Memory B cell (primary cell): ENCODE measurements at regions not wholly inside any gene's neighbourhood (a gene's known extent, or its start where the extent isn't known, plus 50 kb on each side); places are given as distances from the start of the nearest gene placed in this dataset.
"Not testable (repeated sequence)": the region's sequence is repeated elsewhere in the genome, so short reads cannot be mapped to it uniquely, and the experiment has no call there.

Experiments
- ATAC-seq: fragments of 150-1000 bp; cut with Tn5 transposase; 2 replicates; pipeline ENCODE4 v1.10.0; 2021; ENCODE audit warnings: low read depth, mild to moderate bottlenecking, moderate library complexity
- DNase-seq, 2 donors: peaks; one replicate each; pipeline ENCODE4 v3.0.0; 2022; ENCODE audit warnings: low spot score in 2 of 2
- H3K27ac Mint-ChIP-seq: one replicate; pipeline ENCODE4 v1.8.0; 2022; ENCODE audit warnings: mild to moderate bottlenecking, moderate library complexity, mixed read lengths
- H3K27me3 Mint-ChIP-seq: one replicate; pipeline ENCODE4 v1.8.0; 2022; ENCODE audit warnings: mixed read lengths
- H3K36me3 Mint-ChIP-seq: one replicate; pipeline ENCODE4 v1.8.0; 2022; ENCODE audit warnings: mild to moderate bottlenecking, mixed read lengths
- H3K4me1 Mint-ChIP-seq: one replicate; pipeline ENCODE4 v1.8.0; 2022; ENCODE audit warnings: mixed read lengths
- H3K4me3 Mint-ChIP-seq: one replicate; pipeline ENCODE4 v1.8.0; 2022; ENCODE audit warnings: mild to moderate bottlenecking, moderate library complexity, mixed read lengths
- H3K9me3 Mint-ChIP-seq: one replicate; pipeline ENCODE4 v1.8.0; 2022; ENCODE audit warnings: mixed read lengths

DNA sequence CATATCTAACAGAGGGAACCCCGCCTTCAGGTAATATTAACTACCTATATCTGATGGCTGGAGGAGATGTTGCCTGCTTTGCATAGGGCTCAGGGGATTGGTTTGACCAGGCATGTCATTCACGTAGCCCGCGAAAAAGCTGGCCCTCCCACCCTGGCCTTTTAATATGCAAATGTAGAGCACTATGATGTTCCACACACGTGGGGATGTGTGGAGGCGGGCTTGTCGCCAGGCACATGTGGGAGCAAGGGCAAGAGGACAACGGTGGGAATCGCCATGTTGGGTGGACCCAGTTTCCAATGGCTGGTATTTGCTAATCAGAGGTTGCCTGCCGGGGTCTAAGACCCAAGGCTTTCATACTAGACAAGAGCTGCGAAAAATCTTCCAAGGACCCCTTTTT is 469.8 kb downstream of the ZPLD1 start:
- no peak overlapping the region for H3K27ac Mint-ChIP-seq
- no peaks in the 10 kb centered on the region for H3K4me1 Mint-ChIP-seq
- no peak for DNase-seq
- no peak overlapping the region for H3K4me3 Mint-ChIP-seq
- peaks cover 1% of the 10 kb centered on the region for H3K9me3 Mint-ChIP-seq
- no peaks in the 10 kb centered on the region for H3K27me3 Mint-ChIP-seq
- H3K36me3 Mint-ChIP-seq: no peaks in the 10 kb centered on the region
- no peak for ATAC-seq

DNA sequence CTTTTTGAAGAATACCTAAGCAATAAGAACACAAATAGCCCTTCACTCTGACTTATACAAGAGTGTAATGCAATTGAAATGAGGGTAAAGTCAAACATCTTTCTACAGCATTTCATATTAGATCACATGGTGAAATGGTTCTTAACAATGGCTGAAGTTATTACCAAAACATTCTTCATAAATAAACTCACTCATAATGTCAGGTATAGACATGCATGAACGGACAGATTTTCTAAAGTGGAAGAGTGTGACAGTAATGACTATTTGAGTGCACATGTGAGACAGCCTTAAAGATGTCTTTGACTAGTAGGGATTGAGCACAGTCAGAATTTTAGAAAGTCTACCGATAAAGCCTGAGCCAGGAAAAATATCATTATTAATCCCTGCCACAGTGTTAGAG is 471.0 kb downstream of the ZPLD1 start:
- H3K27ac Mint-ChIP-seq: no peak overlapping the region
- no peak for ATAC-seq
- no peaks in the 10 kb centered on the region for H3K27me3 Mint-ChIP-seq
- peaks cover 1% of the 10 kb centered on the region for H3K9me3 Mint-ChIP-seq
- H3K36me3 Mint-ChIP-seq: no peaks in the 10 kb centered on the region
- H3K4me3 Mint-ChIP-seq: no peak overlapping the region
- H3K4me1 Mint-ChIP-seq: no peaks in the 10 kb centered on the region
- DNase-seq: no peak

DNA sequence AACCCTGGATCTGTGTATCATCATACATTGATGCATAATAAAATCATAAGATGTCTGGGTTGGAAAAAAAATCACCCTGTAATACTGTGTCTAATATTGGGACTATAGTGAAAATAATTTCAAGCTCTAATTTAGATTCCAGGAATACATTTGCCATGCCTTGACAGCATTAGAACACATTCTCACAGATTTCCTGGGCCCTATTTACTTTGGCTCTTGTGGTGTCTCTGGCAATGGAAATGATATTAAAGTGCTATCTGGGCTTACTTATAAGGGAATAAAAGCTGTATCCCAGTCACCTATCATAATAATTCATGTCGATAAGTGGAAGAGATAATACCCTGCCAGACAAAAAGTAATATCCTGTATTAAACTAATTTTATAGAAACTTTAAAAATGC is 472.0 kb downstream of the ZPLD1 start:
- DNase-seq: no peak
- H3K4me3 Mint-ChIP-seq: no peak overlapping the region
- ATAC-seq: no peak
- no peaks in the 10 kb centered on the region for H3K36me3 Mint-ChIP-seq
- no peaks in the 10 kb centered on the region for H3K27me3 Mint-ChIP-seq
- H3K27ac Mint-ChIP-seq: no peak overlapping the region
- H3K9me3 Mint-ChIP-seq: peaks cover 1% of the 10 kb centered on the region
- no peaks in the 10 kb centered on the region for H3K4me1 Mint-ChIP-seq

DNA sequence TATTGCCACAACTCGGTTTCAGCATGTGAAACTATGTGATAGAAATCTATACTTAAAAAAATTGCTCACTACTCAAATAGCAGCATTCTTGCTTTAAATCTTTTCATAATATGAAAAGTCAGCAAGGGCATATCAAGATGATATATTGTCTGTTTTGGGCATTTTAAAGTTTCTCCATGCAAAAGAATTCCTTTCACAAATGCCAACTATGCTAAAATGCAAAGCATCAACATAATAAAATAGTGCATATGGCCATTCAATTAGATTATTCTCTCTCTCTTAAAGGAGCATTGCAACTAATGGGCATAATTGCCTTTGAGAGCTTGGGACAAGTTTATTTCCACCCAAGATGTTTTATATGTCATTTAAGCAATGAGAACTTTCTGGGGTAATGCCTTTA is 475.1 kb downstream of the ZPLD1 start:
- no peaks in the 10 kb centered on the region for H3K4me1 Mint-ChIP-seq
- DNase-seq (no peak), ATAC-seq (no peak)
- H3K27me3 Mint-ChIP-seq: no peaks in the 10 kb centered on the region
- H3K4me3 Mint-ChIP-seq: no peak overlapping the region
- H3K36me3 Mint-ChIP-seq: no peaks in the 10 kb centered on the region
- no peak overlapping the region for H3K27ac Mint-ChIP-seq
- no peaks in the 10 kb centered on the region for H3K9me3 Mint-ChIP-seq

DNA sequence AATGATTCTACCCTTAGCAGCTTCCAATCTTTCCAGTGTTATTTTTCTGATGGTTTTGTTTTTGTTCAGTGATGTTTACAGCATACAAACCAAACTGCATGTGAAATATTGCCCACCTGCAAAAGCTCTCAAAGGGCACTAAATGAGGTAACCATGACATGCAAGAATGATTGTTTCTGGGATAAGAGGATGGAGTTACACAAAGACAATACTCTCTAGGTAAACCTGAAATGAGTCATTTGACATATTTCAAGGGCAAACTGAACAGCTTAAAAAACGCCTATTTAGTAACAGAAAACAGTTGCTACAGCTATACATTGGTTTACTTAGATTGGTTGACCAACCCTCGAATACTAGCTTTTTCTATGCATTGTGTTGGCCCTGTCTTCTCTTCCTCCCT is 481.7 kb downstream of the ZPLD1 start:
- H3K27me3 Mint-ChIP-seq: no peaks in the 10 kb centered on the region
- no peaks in the 10 kb centered on the region for H3K36me3 Mint-ChIP-seq
- H3K4me1 Mint-ChIP-seq: no peaks in the 10 kb centered on the region
- DNase-seq: no peak
- H3K4me3 Mint-ChIP-seq: no peak overlapping the region
- H3K27ac Mint-ChIP-seq: no peak overlapping the region
- no peaks in the 10 kb centered on the region for H3K9me3 Mint-ChIP-seq
- ATAC-seq: no peak

DNA sequence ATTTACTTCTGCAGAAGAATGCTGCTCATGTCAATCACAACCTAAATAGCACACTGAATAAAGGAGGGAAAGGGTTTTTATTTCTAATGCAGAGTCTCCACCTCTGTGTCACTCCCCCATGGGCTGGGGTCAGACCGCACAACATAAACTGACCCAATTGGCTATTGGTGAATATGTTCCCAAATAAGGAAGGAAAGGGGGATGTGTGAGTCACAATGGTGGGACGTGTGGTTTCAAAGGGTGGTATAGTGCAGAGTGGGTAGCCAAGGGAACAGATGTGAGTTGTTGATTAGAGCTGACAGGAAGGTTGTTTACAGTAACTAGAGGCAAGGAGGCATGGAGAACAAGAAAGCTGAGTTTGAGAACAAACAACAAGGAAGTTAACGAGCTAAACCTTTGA is 491.8 kb downstream of the ZPLD1 start:
- DNase-seq: no peak

DNA sequence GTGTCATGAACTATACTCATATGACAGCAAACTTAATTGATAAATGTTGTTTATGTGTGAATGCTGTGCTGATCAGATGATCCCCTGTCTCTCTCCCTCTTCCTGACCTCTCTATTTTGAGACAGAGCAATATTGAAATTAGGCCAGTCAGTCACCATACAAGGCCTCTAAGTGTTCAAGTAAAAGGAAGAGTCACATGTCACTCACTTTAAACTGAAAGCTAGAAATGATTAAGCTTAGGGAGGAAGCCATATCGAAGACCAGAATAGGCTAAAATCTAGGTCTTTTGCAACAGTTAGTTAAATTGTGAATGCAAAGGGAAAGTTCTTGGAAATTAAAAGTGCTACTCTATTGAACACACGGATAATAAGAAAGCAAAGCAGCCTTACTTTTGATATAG is 498.6 kb downstream of the ZPLD1 start:
- Mint-ChIP-seq H3K4me1 (no peaks in the 10 kb centered on the region), H3K9me3 (no peaks in the 10 kb centered on the region), H3K27me3 (no peaks in the 10 kb centered on the region), H3K4me3 (no peak overlapping the region), H3K27ac (no peak overlapping the region), H3K36me3 (no peaks in the 10 kb centered on the region)
- no peak for DNase-seq
- no peak for ATAC-seq

More for the DNA sequence above, 491.8 kb downstream of the ZPLD1 start:
- ATAC-seq: no peak
- H3K27ac Mint-ChIP-seq: no peak overlapping the region
- H3K4me1 Mint-ChIP-seq: no peaks in the 10 kb centered on the region
- peaks cover 12% of the 10 kb centered on the region for H3K9me3 Mint-ChIP-seq
- no peak overlapping the region for H3K4me3 Mint-ChIP-seq
- H3K36me3 Mint-ChIP-seq: no peaks in the 10 kb centered on the region
- no peaks in the 10 kb centered on the region for H3K27me3 Mint-ChIP-seq

DNA sequence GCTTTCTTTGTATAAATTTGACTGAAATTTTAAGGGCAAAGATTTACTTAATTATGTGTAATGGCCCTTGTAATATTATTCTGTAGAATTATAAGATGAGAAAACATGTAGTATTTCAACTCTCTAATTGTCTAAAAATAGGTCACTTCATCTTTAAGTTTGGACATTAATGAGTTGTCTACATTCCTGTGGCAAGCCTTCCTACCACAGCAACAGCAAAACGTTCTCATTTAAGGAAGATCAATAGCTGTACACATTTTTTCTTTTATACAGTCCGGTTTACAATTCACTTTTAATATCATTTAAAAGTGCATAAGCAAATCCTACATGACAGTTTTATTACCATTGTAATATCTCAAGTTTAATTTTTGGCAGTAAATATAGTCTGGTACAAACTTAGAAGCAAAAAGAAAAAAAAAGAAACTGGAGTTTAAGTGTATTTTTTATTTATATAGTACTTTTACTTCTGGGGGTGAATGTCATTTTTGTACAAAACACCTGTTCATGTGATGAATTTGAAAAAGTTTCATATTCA is 501.8 kb downstream of the ZPLD1 start:
- Mint-ChIP-seq H3K4me1 (no peaks in the 10 kb centered on the region), H3K27me3 (no peaks in the 10 kb centered on the region), H3K9me3 (no peaks in the 10 kb centered on the region), H3K27ac (no peak overlapping the region), H3K4me3 (no peak overlapping the region), H3K36me3 (no peaks in the 10 kb centered on the region)
- DNase-seq (no peak), ATAC-seq (no peak)

DNA sequence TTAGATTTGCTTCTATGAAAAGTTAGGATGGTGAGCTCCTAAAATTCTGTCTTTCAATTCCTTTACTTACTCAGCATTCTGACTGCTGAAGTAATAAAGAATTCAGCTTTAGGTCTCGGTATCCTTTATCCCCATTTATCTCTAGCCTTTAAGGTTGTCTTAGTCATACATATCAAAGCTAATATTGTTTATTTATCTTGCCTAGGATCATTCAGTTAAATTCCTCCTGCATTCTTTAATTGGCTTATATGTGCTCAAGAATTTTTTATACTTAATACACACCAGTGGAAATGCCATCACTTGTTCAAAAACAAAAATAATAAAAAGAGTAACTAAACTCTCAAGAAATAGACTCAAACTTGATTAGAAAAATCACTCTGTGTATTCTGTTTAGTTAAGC is 507.0 kb downstream of the ZPLD1 start:
- H3K27ac Mint-ChIP-seq: no peak overlapping the region
- DNase-seq (no peak), ATAC-seq (no peak)
- H3K9me3 Mint-ChIP-seq: no peaks in the 10 kb centered on the region
- H3K36me3 Mint-ChIP-seq: no peaks in the 10 kb centered on the region
- H3K4me3 Mint-ChIP-seq: no peak overlapping the region
- H3K27me3 Mint-ChIP-seq: no peaks in the 10 kb centered on the region
- H3K4me1 Mint-ChIP-seq: no peaks in the 10 kb centered on the region

DNA sequence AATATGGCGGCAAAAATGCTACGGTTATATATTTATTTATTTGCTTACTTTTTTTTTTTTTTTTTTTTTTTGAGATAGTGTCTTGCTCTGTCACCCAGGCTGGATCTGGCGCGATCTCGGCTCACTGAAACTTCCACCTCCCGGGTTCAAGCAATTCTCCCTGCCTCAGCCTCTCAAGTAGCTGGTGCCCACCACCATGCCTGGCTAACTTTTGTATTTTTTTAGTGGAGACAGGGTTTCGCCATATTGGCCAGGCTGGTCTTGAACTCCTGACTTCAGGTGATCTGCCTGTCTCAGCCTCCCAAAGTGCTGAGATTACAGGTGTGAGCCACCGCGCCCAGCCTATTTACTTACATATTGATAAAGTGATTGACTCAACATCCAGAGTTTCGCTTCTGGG is 511.6 kb downstream of the ZPLD1 start:
- H3K4me3 Mint-ChIP-seq, H3K36me3 Mint-ChIP-seq, DNase-seq, H3K27ac Mint-ChIP-seq, H3K9me3 Mint-ChIP-seq, ATAC-seq, H3K4me1 Mint-ChIP-seq, H3K27me3 Mint-ChIP-seq: not testable (repeated sequence)

DNA sequence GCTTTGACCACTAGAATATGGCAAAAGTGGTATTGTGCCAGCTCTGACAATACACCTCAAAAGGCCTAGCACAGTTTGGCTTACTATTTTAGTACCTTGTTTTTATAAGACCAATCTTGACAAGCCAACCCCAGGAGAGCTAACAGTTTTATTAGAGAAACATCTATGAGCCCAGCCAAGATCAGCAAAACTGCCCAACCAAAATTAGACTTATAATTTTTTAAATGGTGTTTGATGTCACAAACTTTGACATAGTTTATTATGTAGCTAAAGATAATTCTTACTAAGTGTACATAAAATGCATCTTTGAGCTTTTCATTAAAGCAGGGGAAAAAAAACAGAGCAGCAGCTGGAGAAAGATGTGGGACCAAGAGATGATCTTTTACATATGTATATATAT is 537.5 kb downstream of the ZPLD1 start:
- Mint-ChIP-seq H3K4me3 (no peak overlapping the region), H3K27me3 (no peaks in the 10 kb centered on the region), H3K9me3 (peaks cover 7% of the 10 kb centered on the region)

DNA sequence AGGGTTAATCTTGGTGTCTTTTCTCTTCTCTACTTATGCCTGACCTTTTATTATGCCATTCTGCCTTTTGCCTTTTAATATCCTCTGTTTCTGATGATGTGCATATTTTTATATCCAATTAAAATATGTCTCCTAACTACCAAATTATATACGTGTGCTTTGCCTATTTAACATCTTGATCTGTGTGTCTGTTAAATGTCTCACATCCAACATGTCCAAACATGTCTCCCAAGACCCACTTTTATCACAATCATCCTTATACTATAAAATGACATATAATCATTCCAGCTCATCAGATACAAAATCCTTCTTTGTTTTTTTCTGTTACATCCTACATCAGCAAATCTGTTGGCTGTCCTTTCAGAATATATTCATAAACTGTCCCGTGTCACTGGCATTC is 539.5 kb downstream of the ZPLD1 start:
- peaks cover 7% of the 10 kb centered on the region for H3K9me3 Mint-ChIP-seq
- no peaks in the 10 kb centered on the region for H3K27me3 Mint-ChIP-seq

More for the DNA sequence above, 537.5 kb downstream of the ZPLD1 start:
- H3K4me1 Mint-ChIP-seq: no peaks in the 10 kb centered on the region
- no peak for ATAC-seq
- H3K36me3 Mint-ChIP-seq: no peaks in the 10 kb centered on the region
- DNase-seq: no peak
- no peak overlapping the region for H3K27ac Mint-ChIP-seq

DNA sequence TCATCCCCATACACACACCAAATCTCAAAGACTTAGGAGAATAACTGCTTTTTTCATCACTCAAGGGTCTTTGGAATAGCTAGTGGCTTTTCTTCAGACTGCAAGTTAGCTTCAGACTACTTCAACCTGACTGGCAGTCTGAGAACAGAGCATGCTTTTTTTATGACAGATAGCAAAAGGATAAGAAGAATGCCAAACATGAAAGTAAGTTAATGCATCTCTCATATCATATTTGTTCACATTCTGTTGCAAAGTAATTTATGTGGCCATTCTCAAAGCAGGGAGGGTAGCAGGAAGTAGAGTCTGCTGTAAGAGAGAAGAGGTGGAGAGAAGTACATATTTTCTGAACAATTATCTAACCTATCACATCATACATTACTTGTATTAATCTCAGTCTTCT is 544.4 kb downstream of the ZPLD1 start:
- H3K27me3 Mint-ChIP-seq: no peaks in the 10 kb centered on the region
- no peak for ATAC-seq
- no peak overlapping the region for H3K27ac Mint-ChIP-seq
- DNase-seq: no peak
- H3K4me3 Mint-ChIP-seq: no peak overlapping the region
- no peaks in the 10 kb centered on the region for H3K36me3 Mint-ChIP-seq
- peaks cover 4% of the 10 kb centered on the region for H3K9me3 Mint-ChIP-seq
- no peaks in the 10 kb centered on the region for H3K4me1 Mint-ChIP-seq

More for the DNA sequence above, 539.5 kb downstream of the ZPLD1 start:
- Mint-ChIP-seq H3K4me1 (no peaks in the 10 kb centered on the region), H3K4me3 (no peak overlapping the region), H3K27ac (no peak overlapping the region), H3K36me3 (no peaks in the 10 kb centered on the region)
- ATAC-seq (no peak), DNase-seq (no peak)

DNA sequence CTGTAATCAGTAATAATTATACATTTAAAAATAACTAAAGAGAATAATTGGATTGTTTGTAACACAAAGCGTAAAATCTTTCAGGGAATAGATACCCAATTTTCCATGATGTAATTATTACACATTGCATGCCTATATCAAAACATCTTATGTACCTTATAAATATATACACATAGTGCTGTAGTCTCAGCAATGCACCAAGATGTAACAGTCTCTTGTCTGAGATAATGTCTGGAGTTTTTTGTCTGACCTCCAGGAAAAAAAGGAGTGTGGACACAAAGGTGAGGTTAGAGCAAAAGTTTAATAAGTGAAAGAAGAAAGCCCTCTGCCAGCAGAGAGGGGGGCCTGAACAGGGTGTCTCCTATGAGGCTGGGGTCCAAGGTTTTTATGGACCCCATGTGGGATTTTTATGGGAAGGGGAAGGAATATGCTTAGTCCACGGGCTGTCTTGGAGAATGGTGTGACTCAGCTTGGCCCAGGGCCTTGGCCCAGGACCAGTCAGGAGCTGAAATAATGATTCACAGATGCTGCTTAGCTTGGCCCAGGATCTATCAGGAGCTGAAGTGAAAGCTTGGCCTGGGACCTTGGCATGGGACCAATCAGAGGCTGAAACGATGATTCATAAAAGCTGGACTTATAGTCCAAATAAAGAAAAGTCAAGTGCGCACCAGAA is 545.0 kb downstream of the ZPLD1 start:
- no peak overlapping the region for H3K4me3 Mint-ChIP-seq
- no peaks in the 10 kb centered on the region for H3K27me3 Mint-ChIP-seq
- no peak for DNase-seq
- peaks cover 5% of the 10 kb centered on the region for H3K9me3 Mint-ChIP-seq
- H3K36me3 Mint-ChIP-seq: no peaks in the 10 kb centered on the region
- ATAC-seq: no peak
- H3K4me1 Mint-ChIP-seq: no peaks in the 10 kb centered on the region
- H3K27ac Mint-ChIP-seq: no peak overlapping the region

DNA sequence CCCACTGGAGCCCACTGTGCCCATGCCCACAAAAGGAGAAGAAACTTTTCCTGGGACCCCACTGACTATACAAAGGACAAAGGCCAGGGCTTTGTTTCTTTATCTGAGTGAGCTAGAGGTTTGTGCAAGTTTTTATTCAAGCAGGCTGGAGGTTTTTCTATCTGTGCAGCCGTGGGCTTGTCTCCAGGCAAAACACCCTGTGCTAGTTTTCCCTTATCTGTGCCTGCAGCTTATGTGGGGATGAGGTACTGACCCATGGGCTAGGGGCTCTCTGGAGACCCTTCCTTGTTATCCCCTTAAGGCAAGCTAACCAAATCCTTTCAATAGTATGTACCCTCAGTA is 545.5 kb downstream of the ZPLD1 start:
- no peak overlapping the region for H3K4me3 Mint-ChIP-seq
- DNase-seq: no peak

More for the DNA sequence above, 545.5 kb downstream of the ZPLD1 start:
- Mint-ChIP-seq H3K4me1 (no peaks in the 10 kb centered on the region), H3K27me3 (no peaks in the 10 kb centered on the region), H3K27ac (no peak overlapping the region), H3K9me3 (peaks cover 3% of the 10 kb centered on the region), H3K36me3 (no peaks in the 10 kb centered on the region)
- ATAC-seq: no peak
